ENCODE measurements at regions not wholly inside any gene's neighbourhood (a gene's known extent, or its start where the extent isn't known, plus 50 kb on each side); places are given as distances from the start of the nearest gene placed in this dataset.

DNA sequence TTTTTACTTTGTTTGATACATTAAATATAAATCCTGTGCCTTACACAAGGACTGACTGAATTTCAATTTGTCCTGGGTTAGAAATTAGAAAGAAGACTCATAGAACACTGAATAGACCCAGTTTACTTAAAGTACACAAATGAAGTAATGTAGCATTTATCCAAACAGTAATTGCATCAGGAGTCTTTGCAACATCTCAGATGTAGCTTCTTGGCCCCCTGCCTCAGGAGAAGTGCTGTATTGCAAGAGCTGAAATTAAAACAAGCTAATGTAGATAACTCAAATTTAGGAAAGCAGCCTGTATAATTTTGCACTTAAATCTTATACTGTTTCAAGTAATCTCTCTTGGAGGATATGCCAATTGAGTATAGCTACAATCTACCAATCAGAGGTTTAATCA is 54.3 kb upstream of the KCND2 start:
- no peak for FAIRE-seq
- no peak for DNase-seq (ENCODE audit: low spot score)

- FAIRE-seq, result no peak
- no peak for DNase-seq (ENCODE audit: low spot score)
Measured at GRCh38 chr7:120221666-120222065, 51.3 kb upstream of the KCND2 start.
